HEK293 (cell line): ENCODE measurements at regions not wholly inside any gene's neighbourhood (a gene's known extent, or its start where the extent isn't known, plus 50 kb on each side); places are given as distances from the start of the nearest gene placed in this dataset.

Experiments used
- CTCF ChIA-PET: fragments of 350-600 bp; formaldehyde crosslinking; extraction: SDS; loops from one replicate; lab custom pipeline; 2021; ENCODE audit warnings: antibody characterized with exemption; lab: Yijun Ruan, JAX
- POLR2A ChIA-PET: fragments of 300-600 bp; formaldehyde crosslinking; extraction: SDS; loops from one replicate; lab custom pipeline; 2020; ENCODE audit warnings: antibody characterized with exemption, inconsistent platforms; lab: Yijun Ruan, JAX
- H3K27ac ChIP-seq: fragments of 200-500 bp; sonication (Bioruptor generic); 2 replicates; pipeline ENCODE4 v1.5.1; 2014; ENCODE audit warnings: low read depth, low read length, control low read depth, inconsistent platforms; ENCODE audit errors: extremely low read depth
- H3K36me3 ChIP-seq, 2 experiments: fragments of 200-500 bp in 1 of 2; sonication (Bioruptor generic) in 1 of 2; 1 replicate in 1 of 2; 2 replicates in 1 of 2; pipeline ENCODE4 v1.5.1; 2014 to 2017; ENCODE audit warnings: inconsistent platforms in 2 of 2, low read length in 2 of 2; ENCODE audit not compliant: control insufficient read depth in 2 of 2, insufficient read depth in 1 of 2
- H3K4me1 ChIP-seq: fragments of 200-500 bp; sonication (Bioruptor generic); 2 replicates; pipeline ENCODE4 v1.5.1; 2014; ENCODE audit warnings: mild to moderate bottlenecking, low read length, inconsistent platforms; ENCODE audit not compliant: control insufficient read depth, insufficient read depth
- H3K4me3 ChIP-seq: 2 replicates; pipeline ENCODE4 v1.5.1; 2011; ENCODE audit warnings: low read depth, mild to moderate bottlenecking, control low read depth, low read length, moderate library complexity
- H3K9me3 ChIP-seq: fragments of 200-500 bp; sonication (Bioruptor generic); 2 replicates; pipeline ENCODE4 v1.5.1; 2014; ENCODE audit warnings: low read depth, low read length, inconsistent platforms; ENCODE audit not compliant: control insufficient read depth, insufficient read depth
- EGR2 ChIP-seq: fragments of 450-650 bp; formaldehyde crosslinking; IDR thresholded peaks from 2 replicates; pipeline ENCODE4 v1.5.1; 2016; ENCODE audit warnings: low read depth, missing biosample characterization, missing genetic modification characterization
- GLIS1 ChIP-seq: fragments of 450-650 bp; formaldehyde crosslinking; IDR thresholded peaks from 2 replicates; pipeline ENCODE4 v1.5.1; 2016; ENCODE audit warnings: missing biosample characterization, missing genetic modification characterization
- IKZF3 ChIP-seq: fragments of 450-650 bp; IDR thresholded peaks from 2 replicates; pipeline ENCODE4 v1.5.0; 2018; ENCODE audit warnings: missing biosample characterization, mild to moderate bottlenecking, missing genetic modification characterization, moderate library complexity
- INSM2 ChIP-seq: fragments of 450-650 bp; formaldehyde crosslinking; IDR thresholded peaks from 2 replicates; pipeline ENCODE4 v1.5.1; 2016; ENCODE audit warnings: missing biosample characterization, missing genetic modification characterization
- PRDM2 ChIP-seq: fragments of 450-650 bp; formaldehyde crosslinking; IDR thresholded peaks from 2 replicates; pipeline ENCODE4 v1.5.1; 2016; ENCODE audit warnings: missing biosample characterization, missing genetic modification characterization, borderline replicate concordance
- REST ChIP-seq: fragments of 450-650 bp; formaldehyde crosslinking; IDR thresholded peaks from 2 replicates; pipeline ENCODE4 v1.5.1; 2016; ENCODE audit warnings: missing biosample characterization, missing genetic modification characterization
- SP3 ChIP-seq: fragments of 450-650 bp; formaldehyde crosslinking; IDR thresholded peaks from 2 replicates; pipeline ENCODE4 v1.5.1; 2016; ENCODE audit warnings: missing biosample characterization, missing genetic modification characterization
- ZBTB26 ChIP-seq: fragments of 450-650 bp; formaldehyde crosslinking; optimal IDR thresholded peaks from 2 replicates; pipeline ENCODE3; 2016; ENCODE audit warnings: missing biosample characterization, mild to moderate bottlenecking, missing genetic modification characterization
- ZNF133 ChIP-seq: fragments of 450-650 bp; formaldehyde crosslinking; IDR thresholded peaks from 2 replicates; pipeline ENCODE4 v1.5.1; 2016; ENCODE audit warnings: missing biosample characterization, missing genetic modification characterization
- ZNF311 ChIP-seq: fragments of 450-650 bp; formaldehyde crosslinking; IDR thresholded peaks from 2 replicates; pipeline ENCODE4 v1.5.1; 2017; ENCODE audit warnings: missing biosample characterization, missing genetic modification characterization, borderline replicate concordance
- ZNF341 ChIP-seq: fragments of 450-650 bp; formaldehyde crosslinking; IDR thresholded peaks from 2 replicates; pipeline ENCODE4; 2016; ENCODE audit warnings: low read depth, missing biosample characterization, missing genetic modification characterization
- ZNF366 ChIP-seq: fragments of 450-650 bp; formaldehyde crosslinking; conservative IDR thresholded peaks from 2 replicates; pipeline ENCODE4 v1.5.1; 2016; ENCODE audit warnings: missing biosample characterization, missing genetic modification characterization
- ZNF449 ChIP-seq: fragments of 450-650 bp; formaldehyde crosslinking; IDR thresholded peaks from 2 replicates; pipeline ENCODE4 v1.5.1; 2017; ENCODE audit warnings: missing biosample characterization, mild to moderate bottlenecking, missing genetic modification characterization, moderate library complexity
- ZNF473 ChIP-seq: fragments of 450-650 bp; formaldehyde crosslinking; IDR thresholded peaks from 2 replicates; pipeline ENCODE4 v1.5.1; 2017; ENCODE audit warnings: missing biosample characterization, missing genetic modification characterization
- ZNF510 ChIP-seq: fragments of 450-650 bp; formaldehyde crosslinking; IDR thresholded peaks from 2 replicates; pipeline ENCODE4 v1.5.1; 2018; ENCODE audit warnings: mild to moderate bottlenecking, missing genetic modification characterization, missing biosample characterization; ENCODE audit not compliant: insufficient replicate concordance
- ZNF621 ChIP-seq: fragments of 450-650 bp; formaldehyde crosslinking; IDR thresholded peaks from 2 replicates; pipeline ENCODE4 v1.5.1; 2017; ENCODE audit warnings: missing biosample characterization, missing genetic modification characterization
- ZNF645 ChIP-seq: fragments of 450-650 bp; formaldehyde crosslinking; IDR thresholded peaks from 2 replicates; pipeline ENCODE4; 2016; ENCODE audit warnings: missing biosample characterization, missing genetic modification characterization

GRCh38 chr16:85517154-85517553 is 96.0 kb upstream of the GSE1 start:
- no peaks in the 10 kb centered on the region for H3K9me3 ChIP-seq
- H3K4me3 ChIP-seq, result no peak overlapping the region
- POLR2A ChIA-PET, result no interaction called here
- no peaks in the 10 kb centered on the region; the same call in 1 of the 2 replicates for H3K4me1 ChIP-seq
- no peak for TF ChIP-seq ZNF473
- peak; percentile 22; the same call in 1 of the 2 replicates for TF ChIP-seq GLIS1
- no peak for TF ChIP-seq PRDM2
- TF ChIP-seq IKZF3, result no peak
- CTCF ChIA-PET, result interaction anchor here (1.0 kb wide), 1 partner anchor 12 kb away, joined by 4 read pairs; no protein-coding TSS in a partner anchor
- no peak overlapping the region for H3K27ac ChIP-seq
- peaks cover 0 to 4% of the 10 kb centered on the region in 2 experiments; a peak in 1 of 3 replicates for H3K36me3 ChIP-seq

- H3K9me3 ChIP-seq, result no peaks in the 10 kb centered on the region
- POLR2A ChIA-PET, result no interaction called here
- CTCF ChIA-PET, result interaction anchor here (1.0 kb wide), 1 partner anchor 11 kb away, joined by 4 read pairs; no protein-coding TSS in a partner anchor
- no peak overlapping the region for H3K27ac ChIP-seq
- no peaks in the 10 kb centered on the region; the same call in 1 of the 2 replicates for H3K4me1 ChIP-seq
- peaks cover 0 to 4% of the 10 kb centered on the region in 2 experiments; a peak in 1 of 3 replicates for H3K36me3 ChIP-seq
- H3K4me3 ChIP-seq, result no peak overlapping the region
- no peak for TF ChIP-seq REST (tag by site-specific recombination)
- no peak for TF ChIP-seq INSM2 (tag by site-specific recombination)
- TF ChIP-seq ZNF645 (tag by site-specific recombination), result no peak
- no peak for TF ChIP-seq ZNF311 (tag by site-specific recombination)
- no peak for TF ChIP-seq ZBTB26 (tag by site-specific recombination)
- TF ChIP-seq ZNF449 (tag by site-specific recombination), result no peak
- no peak for TF ChIP-seq ZNF133 (tag by site-specific recombination)
- TF ChIP-seq ZNF366 (tag by site-specific recombination), result no peak
- no peak for TF ChIP-seq ZNF621 (tag by site-specific recombination)
- no peak for TF ChIP-seq ZNF510 (tag by site-specific recombination)
- no peak for TF ChIP-seq EGR2 (tag by site-specific recombination)
- TF ChIP-seq ZNF341 (tag by site-specific recombination), result no peak
- no peak for TF ChIP-seq SP3 (tag by site-specific recombination)
Measured at GRCh38 chr16:85517563-85518179, 95.5 kb upstream of the GSE1 start.
